Fibroblast of gingiva (primary cell): ENCODE measurements at regions not wholly inside any gene's neighbourhood (a gene's known extent, or its start where the extent isn't known, plus 50 kb on each side); places are given as distances from the start of the nearest gene placed in this dataset.

Source experiments
- DNase-seq: peaks from one replicate; pipeline ENCODE4 v3.0.0-alpha.2; 2011; ENCODE audit warnings: low read depth

DNA sequence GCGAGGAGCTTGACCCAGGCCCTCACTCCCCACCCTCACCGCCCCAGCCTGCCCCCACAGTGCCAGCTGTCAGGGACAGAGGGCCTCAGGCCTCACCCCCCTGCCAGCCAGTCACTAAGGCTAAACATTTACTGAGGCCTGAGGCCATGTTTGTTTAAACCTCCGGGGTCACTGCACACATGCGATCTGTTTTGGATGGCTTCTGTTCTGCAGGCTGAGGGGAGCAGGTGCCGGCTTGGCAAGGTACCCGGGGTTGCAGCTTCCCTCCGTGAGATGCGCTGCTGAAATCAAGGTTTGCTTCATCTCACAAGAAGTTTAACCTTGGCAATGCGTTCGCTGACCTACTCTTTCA, 103.3 kb upstream of the BOD1 start:
- DNase-seq = no peak

DNA sequence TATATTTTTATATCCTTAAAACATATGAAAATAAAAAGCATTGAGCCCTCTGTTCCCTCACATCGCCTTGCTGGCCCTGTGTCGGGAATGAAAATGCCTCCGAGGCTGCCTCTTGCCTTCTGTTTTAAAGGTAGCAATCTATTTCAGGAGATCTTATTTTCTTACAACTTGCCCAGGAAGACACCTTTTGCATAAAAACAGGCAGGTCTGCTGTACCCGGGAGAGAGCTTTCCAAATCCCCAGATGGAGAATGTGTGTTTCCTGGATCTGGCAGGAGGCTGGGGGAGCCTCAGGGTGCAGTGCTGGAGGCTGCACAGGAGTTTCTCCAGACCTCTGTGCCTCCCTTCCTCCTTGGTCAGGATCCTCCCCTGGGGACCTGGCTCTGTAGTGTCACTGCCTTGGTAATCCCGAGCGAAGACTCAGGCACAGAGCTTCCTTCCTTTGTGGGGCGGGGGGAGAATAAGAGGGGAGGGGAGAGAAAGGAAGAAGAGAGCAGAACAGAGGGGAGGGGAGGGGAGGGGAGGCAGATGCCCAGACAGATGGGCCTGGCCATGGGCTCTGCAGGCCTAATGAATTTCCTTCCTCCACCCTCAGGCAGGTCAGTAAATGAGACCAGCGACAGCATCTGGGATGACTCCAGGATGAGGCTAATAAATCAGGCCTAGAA, 104.0 kb upstream of the BOD1 start:
- DNase-seq = no peak

DNA sequence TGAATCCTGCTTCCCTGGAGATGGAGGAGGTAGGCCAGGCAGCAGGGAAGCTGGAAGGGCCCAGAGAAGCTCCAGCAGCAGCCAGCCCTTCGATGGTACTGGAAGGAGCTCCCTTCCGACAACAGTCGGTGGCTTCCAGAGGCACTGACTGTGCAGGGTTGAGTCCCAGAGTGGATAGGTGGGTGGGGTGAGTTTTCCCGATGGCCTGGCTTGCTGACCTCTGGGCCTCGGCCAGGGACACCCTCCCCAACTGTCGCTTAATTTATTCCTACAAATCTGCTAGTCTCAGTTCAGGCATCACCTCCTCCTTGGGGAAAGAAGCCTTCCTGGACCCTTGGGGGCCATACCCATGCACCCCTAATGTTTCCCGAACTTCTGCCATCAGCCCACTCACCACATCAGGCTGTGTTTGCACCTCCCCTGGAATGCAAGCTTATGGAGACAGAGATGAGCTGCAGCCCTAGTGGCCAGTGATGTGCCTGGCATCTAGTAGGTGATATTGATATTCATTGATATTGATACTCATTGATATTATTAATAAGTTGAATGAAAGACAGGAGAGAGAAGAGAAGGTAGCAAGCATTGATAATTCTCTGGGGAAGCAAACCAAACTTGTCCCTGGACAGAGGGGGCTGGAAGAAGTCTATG, 104.6 kb upstream of the BOD1 start:
- no peak for DNase-seq

DNA sequence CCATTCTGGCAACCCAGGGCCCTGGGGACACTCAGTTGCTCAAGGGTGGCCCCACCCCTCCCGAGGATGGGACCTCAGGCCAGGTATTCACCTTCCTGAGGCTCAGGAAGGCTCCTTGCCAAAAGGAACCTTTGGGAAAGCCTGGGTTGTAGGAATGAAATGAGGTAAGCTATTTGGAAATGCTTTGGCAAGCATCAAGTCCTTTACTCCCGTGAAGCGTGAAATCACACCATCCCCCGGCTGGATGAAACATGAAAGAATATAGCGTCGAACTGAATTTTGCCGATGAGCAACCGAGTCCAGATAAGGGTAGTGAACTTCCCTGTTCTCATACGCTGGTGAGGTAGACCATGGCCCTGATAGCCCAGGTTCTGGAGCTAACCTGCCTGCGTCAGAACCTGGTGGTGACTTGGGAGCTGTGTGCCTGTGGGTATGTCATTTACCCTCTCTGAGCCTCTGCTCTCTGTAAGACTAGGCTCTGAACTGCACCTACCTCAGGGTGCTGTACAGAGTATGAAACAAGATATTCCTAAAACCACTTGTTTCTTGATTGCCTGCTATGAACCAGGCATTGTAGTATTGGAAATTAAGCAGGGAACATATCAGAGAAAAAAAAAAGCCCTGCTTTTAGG, 105.3 kb upstream of the BOD1 start:
- DNase-seq = no peak

DNA sequence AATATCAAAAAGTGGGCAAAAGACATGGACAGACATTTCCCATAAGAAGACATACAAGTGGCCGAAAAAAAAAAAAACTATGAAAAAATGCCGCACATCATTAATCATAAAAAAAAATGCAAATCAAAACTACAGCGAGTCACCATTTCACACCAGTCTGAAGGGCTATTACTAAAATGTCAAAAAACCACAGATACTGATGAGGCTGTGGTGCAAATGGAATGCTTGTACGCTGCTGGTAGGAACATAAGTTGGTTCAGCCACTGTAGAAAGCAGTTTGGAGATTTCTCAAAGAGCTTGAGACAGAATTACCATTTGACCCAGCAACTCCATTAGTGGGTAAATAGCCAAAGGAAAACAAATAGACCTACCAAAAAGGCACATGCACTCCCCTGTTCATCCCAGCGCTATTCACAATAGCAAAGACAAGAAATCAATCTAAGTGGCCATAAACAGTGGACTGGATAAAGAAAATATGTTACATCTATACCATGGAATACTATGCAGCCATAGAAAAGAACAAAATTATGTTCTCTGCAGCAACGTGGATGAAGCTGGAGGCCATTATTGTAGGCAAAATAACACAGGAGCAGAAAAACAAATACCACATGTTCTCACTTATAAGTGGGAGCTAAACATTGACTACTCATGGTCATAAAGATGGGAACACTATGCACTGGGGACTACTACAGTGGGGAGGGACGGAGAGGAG, 110.6 kb upstream of the BOD1 start:
- DNase-seq = no peak

DNA sequence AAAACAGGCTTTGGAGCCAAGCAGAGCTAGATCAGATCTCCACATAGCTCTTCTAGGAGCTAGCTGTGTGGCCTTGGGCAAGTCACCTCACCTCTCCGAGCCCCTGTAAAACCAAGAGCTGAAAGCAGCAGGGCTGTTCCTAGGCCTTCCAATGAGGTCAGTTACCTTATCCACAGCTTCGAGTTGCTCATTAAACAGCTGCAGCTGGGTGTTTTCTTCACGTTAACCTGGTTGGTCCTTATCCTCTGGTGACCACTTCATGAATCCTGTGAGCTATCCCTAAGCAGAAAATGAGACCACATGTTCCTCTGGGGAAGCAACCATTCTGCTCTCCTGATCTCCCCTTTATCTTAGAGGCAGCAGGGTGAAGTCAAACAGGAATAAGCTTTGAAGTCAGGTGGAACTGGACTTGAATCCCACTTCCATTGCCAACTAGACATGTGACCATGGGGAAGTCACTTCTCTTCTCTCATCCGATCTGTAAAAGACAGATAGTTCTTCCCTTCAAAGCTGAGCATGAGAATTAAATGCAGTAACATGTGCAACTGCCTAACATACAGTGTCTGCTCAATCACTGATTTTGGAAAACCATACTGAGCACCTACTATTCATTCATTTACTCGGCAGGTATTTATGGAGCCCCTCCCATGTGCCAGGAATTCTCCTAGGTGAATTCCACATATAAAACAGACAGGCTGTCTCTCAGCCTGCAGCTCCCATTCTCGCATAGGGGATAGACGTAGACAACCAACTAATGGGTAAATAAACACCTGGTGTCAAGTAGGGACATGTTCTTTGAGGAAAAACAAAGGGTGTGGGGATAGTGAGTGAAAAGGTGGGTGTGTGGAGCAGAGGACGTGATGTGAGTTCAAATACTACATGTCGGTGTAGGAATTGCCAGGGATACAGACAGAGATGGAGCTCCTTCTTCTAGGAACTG, 111.7 kb upstream of the BOD1 start:
- DNase-seq = no peak

DNA sequence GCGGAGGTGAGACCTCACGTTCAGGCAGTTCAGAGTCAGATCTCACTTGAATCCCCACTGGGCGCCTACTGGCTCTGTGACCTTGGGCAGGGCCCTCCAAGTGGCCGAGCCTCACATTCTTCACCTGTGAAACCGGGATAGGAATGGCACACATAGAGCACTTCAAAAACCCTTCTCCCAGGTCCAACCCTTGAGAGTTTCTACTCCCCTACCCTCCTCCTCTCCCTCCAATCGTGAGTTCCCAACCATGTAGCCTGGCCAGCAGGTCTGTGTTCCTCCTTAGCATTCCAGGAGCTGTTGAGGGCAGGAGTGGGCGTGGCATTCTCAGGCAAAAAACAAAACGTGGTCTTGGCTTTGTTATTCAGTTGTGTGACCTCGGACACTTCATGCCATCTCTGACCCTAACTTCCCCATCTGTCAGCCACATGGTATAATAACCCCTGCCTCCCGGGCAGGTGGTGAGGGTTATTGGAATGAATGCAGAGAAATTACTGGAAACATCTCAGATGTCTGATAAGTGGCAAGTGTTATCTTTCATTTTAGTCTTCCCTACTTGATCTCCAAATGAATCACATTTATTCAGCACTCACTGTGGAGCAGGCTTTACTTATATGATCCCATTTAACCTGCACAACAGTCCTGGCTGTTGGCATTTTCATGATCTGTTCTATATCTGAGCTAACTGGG, 112.8 kb upstream of the BOD1 start:
- DNase-seq = no peak

DNA sequence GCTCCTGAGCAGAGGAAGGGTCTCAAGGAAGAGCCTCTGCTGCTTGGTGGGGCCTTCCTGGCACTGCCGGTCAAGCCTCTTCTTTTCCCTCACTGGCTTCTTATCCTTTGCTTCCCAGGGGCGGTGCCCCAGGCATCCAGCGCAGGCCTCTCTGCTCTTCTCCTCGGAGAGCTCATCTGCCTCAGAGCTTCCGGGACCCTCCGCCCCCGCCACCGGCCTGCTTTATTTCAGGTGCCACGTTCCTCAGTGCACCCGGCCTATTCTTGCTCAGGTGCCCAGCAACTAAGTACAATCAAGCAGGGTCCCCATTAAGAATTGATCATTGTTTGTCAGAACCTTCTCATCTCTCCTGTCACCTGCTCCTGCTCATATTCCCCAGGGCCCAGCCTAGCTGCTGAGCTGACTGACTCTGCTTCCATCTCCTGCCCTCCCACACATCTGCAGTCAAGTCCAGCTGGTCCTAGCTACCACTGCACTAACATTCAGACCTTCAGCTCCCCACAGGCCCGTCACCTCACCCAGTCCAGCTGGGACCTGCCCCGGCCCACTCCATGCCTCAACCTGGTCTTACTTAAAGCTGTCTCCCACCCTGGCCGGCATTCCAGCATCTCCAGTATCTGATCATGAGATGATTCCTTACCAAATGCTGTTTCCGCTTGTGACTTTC, 114.3 kb upstream of the BOD1 start:
- DNase-seq = no peak

DNA sequence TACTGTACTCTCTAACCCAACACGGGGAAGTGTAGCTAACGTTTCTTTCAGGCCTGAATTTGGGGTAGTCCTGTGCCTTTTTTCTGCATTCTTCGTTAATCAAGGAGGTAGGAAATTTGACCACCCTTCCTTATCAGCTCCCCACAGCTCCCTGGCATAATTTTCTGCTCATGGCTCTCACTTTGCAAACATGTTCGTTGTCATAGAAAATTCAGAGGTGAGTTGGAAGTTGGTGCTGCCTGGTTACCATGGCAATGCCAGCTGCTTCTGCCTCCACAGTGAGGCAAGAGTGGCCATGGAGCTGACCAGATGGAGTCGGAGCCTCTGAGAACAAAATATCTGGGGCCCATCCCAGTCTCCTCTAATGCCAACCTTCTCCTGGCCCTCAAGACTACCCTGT, 116.6 kb upstream of the BOD1 start:
- no peak for DNase-seq

DNA sequence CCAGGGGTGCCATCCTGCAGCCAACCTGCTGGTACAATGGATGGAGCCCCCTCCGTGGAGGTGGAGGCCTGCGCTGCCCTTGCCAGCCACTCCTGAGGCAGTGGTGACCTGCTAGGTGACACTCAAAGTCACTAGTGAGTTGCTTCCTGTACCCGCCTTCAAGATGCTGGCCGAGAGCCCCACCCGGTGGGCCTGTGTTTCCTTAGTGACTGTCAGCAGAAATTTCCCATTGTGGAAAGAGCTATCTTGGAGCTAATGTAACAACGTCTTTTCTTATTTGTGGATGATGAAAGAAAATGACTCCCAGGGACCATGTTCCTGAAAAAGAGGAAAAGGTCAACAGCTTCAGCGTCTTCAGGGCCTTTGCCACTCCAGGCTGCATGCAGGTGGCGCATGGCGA, 117.0 kb upstream of the BOD1 start:
- DNase-seq = no peak

DNA sequence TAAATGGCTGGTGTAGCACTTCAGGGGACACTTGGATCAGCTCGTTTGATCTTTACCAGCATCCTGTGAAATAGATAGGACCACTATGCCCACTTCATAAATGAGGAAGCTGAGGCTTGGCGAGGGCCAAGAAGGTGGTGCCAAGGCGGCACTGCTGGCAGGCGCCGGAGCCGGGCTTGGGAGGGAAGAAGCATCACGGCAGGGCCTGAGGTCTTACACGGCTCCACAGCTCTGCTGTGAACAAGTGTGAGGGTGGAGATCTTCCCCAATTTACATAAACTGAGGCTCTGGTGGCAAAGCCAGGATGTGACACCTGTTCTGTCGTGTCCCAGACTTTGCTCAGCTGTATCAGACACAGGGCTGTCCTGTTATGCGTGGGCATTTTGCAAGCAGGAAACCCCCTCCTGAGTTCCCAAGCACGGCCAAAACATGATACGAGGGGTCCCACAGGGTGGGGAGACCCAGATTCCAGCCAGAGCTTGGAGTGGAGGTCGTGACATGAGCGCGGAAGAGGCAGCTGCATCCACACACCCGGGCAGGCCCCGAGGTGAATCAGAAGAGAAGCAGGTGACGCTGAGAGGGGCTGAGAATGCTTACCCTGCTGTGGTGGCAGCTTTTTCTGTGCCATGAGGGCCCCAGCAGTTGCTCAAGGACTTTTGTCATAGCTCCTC, 117.5 kb upstream of the BOD1 start:
- no peak for DNase-seq

DNA sequence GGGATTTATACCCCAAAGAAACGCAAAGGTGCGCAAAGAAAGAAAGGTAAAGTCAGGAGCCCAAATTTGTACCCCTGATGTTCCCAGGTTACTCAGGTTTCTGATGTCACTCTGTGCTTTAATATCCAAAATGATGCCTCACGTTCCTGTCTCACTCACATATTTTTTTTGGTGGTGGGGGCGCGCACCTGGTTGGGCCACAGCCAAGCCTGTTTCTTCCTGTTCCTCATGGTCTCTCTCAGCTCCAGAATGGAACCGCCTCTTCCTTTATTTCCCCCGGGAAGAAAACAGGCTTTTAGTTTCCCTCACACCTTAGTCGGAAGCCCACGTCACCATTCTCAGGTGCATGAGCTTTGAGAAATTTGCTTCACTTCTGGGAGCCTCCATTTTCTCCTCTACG, 118.3 kb upstream of the BOD1 start:
- DNase-seq = no peak

DNA sequence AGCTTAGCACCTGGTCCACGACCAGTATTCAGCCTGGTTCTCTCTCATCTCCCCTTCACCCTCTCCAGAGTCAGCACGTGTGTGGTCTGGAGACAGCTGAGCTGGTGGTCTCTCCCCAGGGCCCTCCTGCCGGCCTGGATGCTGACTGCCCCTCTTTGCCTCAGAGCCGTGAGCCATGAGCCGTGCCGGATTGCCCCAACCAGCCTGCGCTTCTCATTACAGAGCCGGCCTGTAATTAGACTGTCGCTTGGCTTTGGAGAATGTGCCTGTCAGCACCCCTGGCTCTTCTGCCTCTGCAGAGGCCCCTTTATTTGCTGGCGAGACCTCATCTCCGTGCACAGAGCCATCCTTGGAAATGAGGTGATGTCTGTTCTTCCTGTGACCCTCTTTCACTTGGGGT, 118.7 kb upstream of the BOD1 start:
- no peak for DNase-seq

DNA sequence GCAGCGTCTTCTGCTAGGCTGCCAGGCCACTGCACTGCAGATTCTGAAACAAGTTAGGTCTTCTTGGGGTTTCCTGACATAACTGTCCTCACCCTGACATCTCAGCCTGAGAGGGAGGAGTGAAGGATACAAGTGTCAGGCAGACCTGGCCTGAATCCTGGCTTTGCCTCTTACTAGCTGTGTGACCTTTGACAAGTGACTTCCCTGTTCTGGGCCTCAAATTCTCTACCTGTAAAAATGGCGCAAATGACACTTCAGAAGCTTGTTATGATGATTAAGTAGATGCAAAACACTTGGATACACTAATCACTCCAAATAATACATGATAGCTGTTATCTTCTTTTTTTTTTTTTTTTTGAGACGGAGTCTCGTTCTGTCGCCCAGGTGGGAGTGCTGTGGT, 119.2 kb upstream of the BOD1 start:
- no peak for DNase-seq

DNA sequence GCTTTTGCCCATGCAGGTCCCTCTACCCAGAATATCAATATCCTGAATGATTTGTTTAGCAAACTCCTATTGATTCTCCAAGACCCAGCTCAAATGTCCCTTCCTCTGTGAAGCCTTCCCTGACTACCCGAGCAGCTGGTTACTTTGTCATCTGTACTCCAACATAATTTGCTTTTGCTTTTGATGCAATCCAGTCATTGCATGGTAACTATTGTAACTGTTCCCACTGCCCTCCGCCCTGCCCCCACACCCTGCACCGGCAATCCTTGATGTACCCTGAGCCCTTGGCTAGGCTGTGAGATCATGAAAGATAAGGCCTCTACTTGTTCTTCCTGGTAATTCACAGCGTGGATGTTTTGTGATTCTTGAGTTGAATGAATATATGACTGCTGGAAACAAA, 119.9 kb upstream of the BOD1 start:
- no peak for DNase-seq

DNA sequence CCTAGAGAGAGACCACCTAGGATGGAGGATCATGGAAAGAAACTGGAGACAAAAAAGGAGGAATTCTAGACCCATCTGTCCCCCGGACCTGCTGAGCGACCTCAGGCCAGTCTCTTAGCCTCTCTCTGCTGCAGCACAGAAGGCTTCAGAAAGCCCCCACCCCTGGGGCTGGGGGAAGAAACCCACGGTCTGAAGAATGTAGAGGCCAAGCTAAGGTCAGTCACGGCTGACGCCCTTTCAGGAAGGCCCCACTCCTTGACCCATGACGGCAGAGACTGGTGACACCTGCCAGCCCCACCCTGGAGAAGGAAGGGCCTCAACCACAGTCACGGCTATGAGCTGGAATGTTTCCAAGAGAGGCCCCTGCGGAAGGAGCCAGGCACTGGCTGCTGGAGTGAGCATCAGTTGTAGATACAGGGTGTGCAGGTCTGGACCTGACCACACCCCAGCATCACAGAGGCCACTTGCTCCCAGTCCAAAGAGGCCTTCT, 120.5 kb upstream of the BOD1 start:
- no peak for DNase-seq

DNA sequence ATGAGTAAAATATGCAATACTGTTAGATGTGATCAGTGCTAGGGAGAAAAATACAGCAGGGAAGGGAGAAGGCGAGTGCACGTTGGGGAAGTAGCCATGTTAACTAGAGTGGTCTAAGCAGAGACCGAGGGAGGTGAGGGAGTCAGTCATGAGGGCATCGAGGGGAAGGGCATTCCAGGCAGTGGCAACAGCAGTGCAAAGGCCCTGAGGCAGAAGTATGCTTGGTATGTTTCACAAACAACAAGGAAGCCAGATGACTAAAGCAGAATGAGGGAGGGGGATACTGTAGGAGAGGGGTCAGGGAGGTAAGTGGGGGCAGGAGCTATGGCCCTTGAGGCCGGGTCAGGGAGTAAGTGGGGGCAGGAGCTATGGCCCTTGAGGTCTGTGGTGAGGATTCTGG, 123.3 kb upstream of the BOD1 start:
- DNase-seq = no peak

DNA sequence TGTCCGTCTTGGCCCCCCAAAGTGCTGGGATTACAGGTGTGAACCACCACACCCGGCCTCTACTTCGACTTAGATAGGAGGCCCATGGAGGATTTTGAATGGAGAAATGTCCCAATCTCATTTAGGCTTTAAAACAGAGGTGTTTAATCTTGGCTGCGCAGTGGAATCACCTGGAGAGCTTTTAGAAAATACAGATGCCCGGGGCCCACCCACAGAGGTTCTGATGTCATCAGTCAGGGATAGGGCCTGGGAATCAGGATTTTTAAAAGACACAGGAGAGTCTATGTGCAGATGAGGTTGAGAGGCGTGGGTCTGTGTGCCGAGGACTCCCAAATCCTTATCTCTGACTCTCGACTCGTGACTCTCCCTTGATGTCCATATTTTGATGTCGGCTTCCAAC, 124.0 kb upstream of the BOD1 start:
- DNase-seq = no peak

DNA sequence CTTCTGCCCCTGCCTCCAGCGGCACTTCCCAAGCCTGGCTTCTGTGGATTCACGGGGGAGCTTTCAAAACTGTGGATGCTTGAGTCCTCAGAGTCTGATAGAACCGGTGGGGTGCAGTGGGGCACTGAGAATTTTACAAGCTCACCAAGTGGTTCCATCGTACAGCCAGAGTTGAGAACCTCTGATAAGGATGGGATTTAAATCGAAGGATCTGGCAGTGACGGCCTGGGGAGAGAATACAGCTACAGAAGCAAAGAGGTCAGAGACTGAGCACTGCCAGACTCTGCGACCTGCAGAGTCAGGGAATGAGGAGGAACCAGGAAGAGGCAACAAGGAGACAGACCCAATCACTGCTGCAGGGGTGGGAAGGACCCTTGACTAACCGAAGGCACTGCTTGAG, 124.6 kb upstream of the BOD1 start:
- no peak for DNase-seq

DNA sequence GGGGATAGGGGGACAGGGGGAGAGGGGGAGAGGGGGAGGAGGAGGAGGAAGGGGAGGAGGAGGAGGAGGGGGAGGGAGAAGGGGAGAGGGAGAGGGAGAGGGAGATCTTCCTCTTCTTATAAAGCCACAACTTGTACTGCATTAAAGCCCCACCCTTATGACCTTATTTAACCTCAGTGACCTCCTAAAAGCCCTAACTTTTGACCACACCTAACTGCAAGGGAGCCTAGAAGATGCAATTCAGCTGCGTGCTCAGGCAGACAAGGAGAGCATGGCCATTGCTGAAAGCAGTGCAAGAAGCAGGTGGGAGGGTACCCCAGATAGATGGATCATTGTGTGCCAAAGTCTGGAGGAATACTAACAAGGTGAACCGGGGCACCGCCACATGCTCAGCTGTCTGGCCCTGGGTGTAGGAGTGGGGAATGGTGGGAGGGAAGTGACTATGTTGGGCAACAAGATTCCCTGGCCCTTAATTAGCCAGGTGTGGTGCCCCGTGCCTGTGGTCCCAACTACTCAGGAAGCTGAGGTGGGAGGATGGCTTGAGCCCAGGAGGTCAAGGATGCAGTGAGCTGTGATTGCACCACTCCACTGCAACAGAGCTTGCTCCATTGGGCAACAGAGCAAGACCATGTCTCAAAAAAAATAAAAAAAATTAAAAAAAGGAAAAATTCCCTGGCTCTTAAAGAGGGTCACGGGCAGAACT, 125.4 kb upstream of the BOD1 start:
- no peak for DNase-seq
